ENCODE measurements at regions not wholly inside any gene's neighbourhood (a gene's known extent, or its start where the extent isn't known, plus 50 kb on each side); places are given as distances from the start of the nearest gene placed in this dataset.

DNA sequence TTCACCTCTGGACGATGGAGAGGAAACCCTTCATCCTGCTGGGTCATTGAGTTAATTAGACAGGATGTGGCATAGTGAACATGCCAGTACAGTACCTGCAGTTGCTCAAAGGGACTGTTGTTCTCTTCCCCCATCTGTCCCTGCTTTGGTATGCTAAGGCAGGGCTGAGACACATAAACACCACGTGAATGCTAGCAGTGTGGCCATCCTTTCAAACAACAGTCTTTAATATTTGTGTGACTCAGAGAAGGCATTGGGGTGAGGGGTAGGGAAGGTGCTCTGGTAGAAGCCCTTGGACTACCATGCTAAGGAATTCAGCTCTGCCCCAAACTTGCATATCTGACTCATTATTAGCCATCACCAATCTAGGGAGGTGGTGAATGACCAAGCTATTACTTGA lies 180.2 kb upstream of the ZNF618 start:
- H3K4me3 ChIP-seq (ENCODE audit: low read depth, low read length) = no peak overlapping the region
- TF ChIP-seq CTCF (IDR thresholded peaks at IDR 0.05; ENCODE audit: low read depth, low read length, missing control alignments) = no peak
- no peak for DNase-seq (ENCODE audit: low read depth)

DNA sequence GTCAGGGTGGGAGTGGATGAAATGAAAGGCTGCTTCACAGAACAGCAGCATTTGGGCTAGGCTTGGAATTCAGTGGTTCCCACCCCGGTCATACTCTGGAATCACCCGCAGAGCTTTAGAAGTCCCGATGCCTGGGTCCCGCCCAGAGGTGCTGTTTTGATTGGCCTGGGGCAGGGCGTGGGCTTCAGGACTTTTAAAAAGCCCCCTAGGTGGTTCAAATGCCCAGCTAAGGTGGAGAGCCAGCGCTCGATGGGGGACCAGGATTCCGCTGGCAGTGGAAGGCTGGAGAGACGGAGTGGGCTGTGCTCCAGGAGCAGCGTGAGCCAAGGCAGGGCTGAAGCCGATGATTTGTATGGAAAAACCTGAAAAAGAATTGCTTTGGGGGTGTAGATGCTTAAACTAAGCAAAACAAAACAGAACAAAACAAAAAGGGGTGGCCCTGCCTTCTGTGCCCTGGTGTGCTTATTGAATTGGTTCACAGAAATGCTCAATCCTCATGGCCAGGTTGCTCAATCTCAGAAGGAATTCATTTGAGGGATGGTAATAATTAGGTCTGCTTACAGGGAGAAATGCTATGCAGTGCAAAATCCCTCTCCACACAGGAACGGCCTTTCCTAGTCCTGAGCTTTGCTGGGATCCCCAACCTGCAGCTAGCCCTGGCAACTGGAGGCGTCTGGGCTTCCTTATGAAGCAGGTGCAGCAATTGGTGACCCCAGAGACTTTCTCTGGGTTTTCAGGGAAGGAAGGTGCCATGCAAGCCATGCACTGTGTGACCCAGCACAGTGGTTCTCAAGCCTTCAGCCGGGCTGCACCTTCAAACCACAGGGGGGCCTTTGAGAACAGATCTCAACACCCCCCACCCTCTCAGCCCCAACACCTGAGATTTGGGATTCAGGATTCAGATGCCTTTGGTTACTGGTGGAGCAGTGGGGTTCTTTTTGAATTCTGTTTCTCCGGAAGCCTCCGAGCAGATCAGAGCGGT lies 174.0 kb upstream of the ZNF618 start:
- no peak for DNase-seq (ENCODE audit: low read depth)
- no peak for TF ChIP-seq CTCF (IDR thresholded peaks at IDR 0.05; ENCODE audit: low read depth, low read length, missing control alignments)
- no peak overlapping the region for H3K4me3 ChIP-seq (ENCODE audit: low read depth, low read length)

GRCh38 chr9:113705306-113705927 lies 170.7 kb upstream of the ZNF618 start:
- no peak for DNase-seq (ENCODE audit: low read depth)
- no peak for TF ChIP-seq CTCF (IDR thresholded peaks at IDR 0.05; ENCODE audit: low read depth, low read length, missing control alignments)

DNA sequence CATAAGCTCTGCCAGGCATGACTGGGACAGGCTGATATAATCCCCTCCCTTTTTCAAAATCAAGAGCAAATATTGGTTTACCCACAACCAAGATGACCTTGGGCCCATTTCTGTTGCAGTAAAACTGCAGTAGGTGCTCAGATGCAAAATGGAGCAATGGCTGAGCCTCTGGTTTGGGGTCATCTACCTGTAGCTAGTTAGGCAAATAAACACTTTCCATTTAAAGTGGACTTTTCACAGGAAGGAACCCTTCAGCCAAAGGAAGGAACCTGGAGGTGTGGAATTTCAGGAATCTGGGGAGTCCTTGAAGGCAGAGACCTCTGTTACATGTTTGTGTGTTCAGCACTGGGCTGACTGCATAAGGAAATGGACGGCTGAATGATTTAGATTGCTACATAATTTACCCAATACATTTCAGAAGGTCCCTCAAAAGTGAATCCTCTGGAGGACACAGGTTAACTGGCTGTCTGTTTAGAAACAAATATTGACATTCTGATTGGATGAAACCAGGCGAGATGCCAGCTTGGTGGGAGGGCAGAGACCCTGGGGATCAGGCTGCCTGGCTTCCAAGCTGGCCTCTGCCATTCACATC lies 170.1 kb upstream of the ZNF618 start:
- no peak for DNase-seq (ENCODE audit: low read depth)
- H3K4me3 ChIP-seq (ENCODE audit: low read depth, low read length) = no peak overlapping the region
- TF ChIP-seq CTCF (IDR thresholded peaks at IDR 0.05; ENCODE audit: low read depth, low read length, missing control alignments) = no peak

More at GRCh38 chr9:113705306-113705927, 170.7 kb upstream of the ZNF618 start:
- no peak overlapping the region for H3K4me3 ChIP-seq (ENCODE audit: low read depth, low read length)

GRCh38 chr9:113707953-113708695 lies 168.0 kb upstream of the ZNF618 start:
- no peak for DNase-seq (ENCODE audit: low read depth)
- TF ChIP-seq CTCF (IDR thresholded peaks at IDR 0.05; ENCODE audit: low read depth, low read length, missing control alignments) = no peak
- no peak overlapping the region for H3K4me3 ChIP-seq (ENCODE audit: low read depth, low read length)

DNA sequence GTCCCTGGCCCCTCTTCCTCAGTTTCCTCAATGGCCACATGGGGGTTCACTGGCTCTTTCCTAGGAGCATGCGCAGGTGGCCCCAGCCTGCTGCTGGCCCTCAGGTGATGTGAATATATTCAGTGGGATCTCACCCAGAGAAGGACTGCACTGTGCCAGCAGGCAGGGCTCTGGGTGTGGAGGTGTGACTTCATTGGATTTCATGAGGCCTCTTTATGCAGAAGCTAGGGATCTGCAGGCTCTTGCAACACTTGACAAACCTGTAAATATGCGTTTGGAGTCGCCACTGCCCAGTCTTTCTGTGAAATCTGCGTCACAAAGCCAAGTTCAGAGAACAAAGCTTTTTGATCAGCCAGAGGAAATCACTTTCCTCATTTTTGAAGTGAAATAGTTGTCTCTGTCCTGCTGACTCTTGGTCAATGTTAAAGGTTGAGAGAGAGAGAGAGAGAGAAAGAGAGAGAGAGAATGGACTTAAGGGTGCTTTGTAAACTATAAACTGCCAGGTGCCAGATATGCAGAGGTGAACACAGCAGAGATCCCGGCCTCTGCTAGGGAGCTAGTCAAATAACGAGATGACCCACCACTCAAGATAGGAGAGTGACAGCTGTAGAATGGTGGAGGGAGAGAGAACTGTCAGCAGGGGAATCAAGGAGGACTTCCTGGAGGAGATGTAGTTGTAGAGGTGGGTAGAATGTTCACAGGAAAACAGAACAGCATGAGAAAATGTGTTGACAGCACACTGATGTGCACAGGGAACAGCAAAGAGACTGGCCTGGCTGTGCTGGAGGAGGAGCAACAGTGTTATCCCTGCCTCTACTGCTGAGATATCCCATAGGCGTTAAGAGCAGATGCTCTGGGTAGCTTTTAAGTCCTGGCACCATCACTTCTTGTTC lies 167.0 kb upstream of the ZNF618 start:
- no peak overlapping the region for H3K4me3 ChIP-seq (ENCODE audit: low read depth, low read length)
- TF ChIP-seq CTCF (IDR thresholded peaks at IDR 0.05; ENCODE audit: low read depth, low read length, missing control alignments) = no peak
- no peak for DNase-seq (ENCODE audit: low read depth)
